ENCODE measurements at regions not wholly inside any gene's neighbourhood (a gene's known extent, or its start where the extent isn't known, plus 50 kb on each side); places are given as distances from the start of the nearest gene placed in this dataset.
"Not testable (repeated sequence)": the region's sequence is repeated elsewhere in the genome, so short reads cannot be mapped to it uniquely, and the experiment has no call there.

GRCh38 chr1:114260805-114261484 is 107.3 kb upstream of the SYT6 start:
- no peak for DNase-seq

GRCh38 chr1:114259511-114260160 is 106.0 kb upstream of the SYT6 start:
- DNase-seq, result no peak

- no peak for DNase-seq
These were observed 105.0 kb upstream of the SYT6 start for GRCh38 chr1:114258633-114259032.

GRCh38 chr1:114258074-114258473 is 104.4 kb upstream of the SYT6 start:
- DNase-seq, result no peak

GRCh38 chr1:114257554-114257953 is 103.9 kb upstream of the SYT6 start:
- no peak for DNase-seq

GRCh38 chr1:114253900-114254299 is 100.2 kb upstream of the SYT6 start:
- DNase-seq, result no peak

- DNase-seq, result no peak
These were observed 97.9 kb upstream of the SYT6 start for GRCh38 chr1:114251573-114251939.

- DNase-seq, result no peak
These were observed 97.3 kb upstream of the SYT6 start for GRCh38 chr1:114250683-114251572.

- no peak for DNase-seq
These were observed 96.0 kb upstream of the SYT6 start for GRCh38 chr1:114249691-114250090.

GRCh38 chr1:114248162-114248561 is 94.5 kb upstream of the SYT6 start:
- DNase-seq, result no peak

GRCh38 chr1:114242531-114243210 is 89.0 kb upstream of the SYT6 start:
- DNase-seq, result not testable (repeated sequence)

GRCh38 chr1:114238053-114238452 is 84.4 kb upstream of the SYT6 start:
- no peak for DNase-seq

GRCh38 chr1:114236517-114236916 is 82.8 kb upstream of the SYT6 start:
- DNase-seq, result no peak

GRCh38 chr1:114235960-114236359 is 82.3 kb upstream of the SYT6 start:
- no peak for DNase-seq

GRCh38 chr1:114235281-114235680 is 81.6 kb upstream of the SYT6 start:
- no peak for DNase-seq

GRCh38 chr1:114234408-114235124 is 80.9 kb upstream of the SYT6 start:
- DNase-seq, result no peak

GRCh38 chr1:114232691-114233090 is 79.0 kb upstream of the SYT6 start:
- DNase-seq, result no peak

GRCh38 chr1:114231301-114231700 is 77.6 kb upstream of the SYT6 start:
- DNase-seq, result no peak

GRCh38 chr1:114229368-114229767 is 75.7 kb upstream of the SYT6 start:
- no peak for DNase-seq

- no peak for DNase-seq
These were observed 73.4 kb upstream of the SYT6 start for GRCh38 chr1:114227059-114227458.

- DNase-seq, result no peak
These were observed 70.7 kb upstream of the SYT6 start for GRCh38 chr1:114224196-114224907.

- DNase-seq, result no peak
These were observed 69.3 kb upstream of the SYT6 start for GRCh38 chr1:114222920-114223319.

Data from activated gamma-delta T cell treated with Interleukin-2 at 50 U/mL for 16 hours (primary cell).